Vagina (tissue), 2 donors: ENCODE measurements at regions not wholly inside any gene's neighbourhood (a gene's known extent, or its start where the extent isn't known, plus 50 kb on each side); places are given as distances from the start of the nearest gene placed in this dataset.
"Not testable (repeated sequence)": the region's sequence is repeated elsewhere in the genome, so short reads cannot be mapped to it uniquely, and the experiment has no call there.

Experiments used
- POLR2AphosphoS5 ChIP-seq, 2 donors: sonication (generic); formaldehyde crosslinking; IDR thresholded peaks; one replicate each; pipeline ENCODE4 v1.9.0; 2017; ENCODE audit warnings: antibody characterized with exemption in 2 of 2, mild to moderate bottlenecking in 2 of 2, low read depth in 1 of 2; ENCODE audit not compliant: insufficient read depth in 1 of 2
- TF ChIP-seq, protein P1 (sequence below), 3 experiments: fragments of 450-650 bp in 2 of 3; fragments of 200-600 bp in 1 of 3; sonication (generic) in 1 of 3; IDR thresholded peaks; one replicate each; pipeline ENCODE4 v1.5.1; 2017 to 2019; ENCODE audit warnings: antibody characterized with exemption in 3 of 3, mild to moderate bottlenecking in 2 of 3, moderate library complexity in 2 of 3

- TF ChIP-seq, protein P1, sequence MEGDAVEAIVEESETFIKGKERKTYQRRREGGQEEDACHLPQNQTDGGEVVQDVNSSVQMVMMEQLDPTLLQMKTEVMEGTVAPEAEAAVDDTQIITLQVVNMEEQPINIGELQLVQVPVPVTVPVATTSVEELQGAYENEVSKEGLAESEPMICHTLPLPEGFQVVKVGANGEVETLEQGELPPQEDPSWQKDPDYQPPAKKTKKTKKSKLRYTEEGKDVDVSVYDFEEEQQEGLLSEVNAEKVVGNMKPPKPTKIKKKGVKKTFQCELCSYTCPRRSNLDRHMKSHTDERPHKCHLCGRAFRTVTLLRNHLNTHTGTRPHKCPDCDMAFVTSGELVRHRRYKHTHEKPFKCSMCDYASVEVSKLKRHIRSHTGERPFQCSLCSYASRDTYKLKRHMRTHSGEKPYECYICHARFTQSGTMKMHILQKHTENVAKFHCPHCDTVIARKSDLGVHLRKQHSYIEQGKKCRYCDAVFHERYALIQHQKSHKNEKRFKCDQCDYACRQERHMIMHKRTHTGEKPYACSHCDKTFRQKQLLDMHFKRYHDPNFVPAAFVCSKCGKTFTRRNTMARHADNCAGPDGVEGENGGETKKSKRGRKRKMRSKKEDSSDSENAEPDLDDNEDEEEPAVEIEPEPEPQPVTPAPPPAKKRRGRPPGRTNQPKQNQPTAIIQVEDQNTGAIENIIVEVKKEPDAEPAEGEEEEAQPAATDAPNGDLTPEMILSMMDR (IDR thresholded peaks at IDR 0.05), result not testable (repeated sequence)
- TF ChIP-seq POLR2AphosphoS5 (IDR thresholded peaks at IDR 0.05; ENCODE audit: insufficient read depth in 1 of 2, low read depth in 1 of 2), result not testable (repeated sequence)
Observed at GRCh38 chr1:219839595-219839994, 88.8 kb downstream of the SLC30A10 start.
